ENCODE measurements at regions not wholly inside any gene's neighbourhood (a gene's known extent, or its start where the extent isn't known, plus 50 kb on each side); places are given as distances from the start of the nearest gene placed in this dataset.
"Not testable (repeated sequence)": the region's sequence is repeated elsewhere in the genome, so short reads cannot be mapped to it uniquely, and the experiment has no call there.

GRCh38 chr11:103768816-103769215 lies 267.6 kb upstream of the DDI1 start:
- no peak overlapping the region for H3K4me3 ChIP-seq (ENCODE audit: low read length)
- no peak for DNase-seq (ENCODE audit: low read depth, low spot score)

GRCh38 chr11:103773059-103773458 lies 263.4 kb upstream of the DDI1 start:
- no peak overlapping the region for H3K4me3 ChIP-seq (ENCODE audit: low read length)
- DNase-seq (ENCODE audit: low read depth, low spot score), result no peak

GRCh38 chr11:103773537-103773936 lies 262.9 kb upstream of the DDI1 start:
- no peak for DNase-seq (ENCODE audit: low read depth, low spot score)
- no peak overlapping the region for H3K4me3 ChIP-seq (ENCODE audit: low read length)

GRCh38 chr11:103779054-103779453 lies 257.4 kb upstream of the DDI1 start:
- no peak for DNase-seq (ENCODE audit: low read depth, low spot score)
- H3K4me3 ChIP-seq (ENCODE audit: low read length), result no peak overlapping the region

- DNase-seq (ENCODE audit: low read depth, low spot score), result no peak
- H3K4me3 ChIP-seq (ENCODE audit: low read length), result no peak overlapping the region
Observed at GRCh38 chr11:103789952-103790351, 246.5 kb upstream of the DDI1 start.

- no peak for DNase-seq (ENCODE audit: low read depth, low spot score)
- no peak overlapping the region for H3K4me3 ChIP-seq (ENCODE audit: low read length)
Observed at GRCh38 chr11:103792981-103793468, 243.4 kb upstream of the DDI1 start.

- no peak for DNase-seq (ENCODE audit: low read depth, low spot score)
- H3K4me3 ChIP-seq (ENCODE audit: low read length), result no peak overlapping the region
Observed at GRCh38 chr11:103794262-103794661, 242.2 kb upstream of the DDI1 start.

GRCh38 chr11:103798026-103798425 lies 238.4 kb upstream of the DDI1 start:
- no peak for DNase-seq (ENCODE audit: low read depth, low spot score)
- no peak overlapping the region for H3K4me3 ChIP-seq (ENCODE audit: low read length)

- no peak overlapping the region for H3K4me3 ChIP-seq (ENCODE audit: low read length)
- DNase-seq (ENCODE audit: low read depth, low spot score), result no peak
Observed at GRCh38 chr11:103798446-103798845, 238.0 kb upstream of the DDI1 start.

- no peak for DNase-seq (ENCODE audit: low read depth, low spot score)
- H3K4me3 ChIP-seq (ENCODE audit: low read length), result no peak overlapping the region
Observed at GRCh38 chr11:103800406-103801114, 235.9 kb upstream of the DDI1 start.

GRCh38 chr11:103803062-103803461 lies 233.4 kb upstream of the DDI1 start:
- DNase-seq (ENCODE audit: low read depth, low spot score), result no peak
- H3K4me3 ChIP-seq (ENCODE audit: low read length), result no peak overlapping the region

GRCh38 chr11:103805688-103806009 lies 230.8 kb upstream of the DDI1 start:
- H3K4me3 ChIP-seq (ENCODE audit: low read length), result no peak overlapping the region
- no peak for DNase-seq (ENCODE audit: low read depth, low spot score)

- H3K4me3 ChIP-seq (ENCODE audit: low read length), result no peak overlapping the region
- no peak for DNase-seq (ENCODE audit: low read depth, low spot score)
Observed at GRCh38 chr11:103806130-103806895, 230.1 kb upstream of the DDI1 start.

GRCh38 chr11:103807806-103808205 lies 228.6 kb upstream of the DDI1 start:
- no peak for DNase-seq (ENCODE audit: low read depth, low spot score)

GRCh38 chr11:103808252-103808651 lies 228.2 kb upstream of the DDI1 start:
- DNase-seq (ENCODE audit: low read depth, low spot score), result no peak
- no peak overlapping the region for H3K4me3 ChIP-seq (ENCODE audit: low read length)

More at GRCh38 chr11:103807806-103808205, 228.6 kb upstream of the DDI1 start:
- H3K4me3 ChIP-seq (ENCODE audit: low read length), result no peak overlapping the region

GRCh38 chr11:103811870-103812455 lies 224.5 kb upstream of the DDI1 start:
- DNase-seq (ENCODE audit: low read depth, low spot score), result no peak
- no peak overlapping the region for H3K4me3 ChIP-seq (ENCODE audit: low read length)

GRCh38 chr11:103812680-103813079 lies 223.8 kb upstream of the DDI1 start:
- no peak overlapping the region for H3K4me3 ChIP-seq (ENCODE audit: low read length)
- DNase-seq (ENCODE audit: low read depth, low spot score), result no peak

- not testable (repeated sequence) for H3K4me3 ChIP-seq (ENCODE audit: low read length); DNase-seq (ENCODE audit: low read depth, low spot score)
Observed at GRCh38 chr11:103820345-103820744, 216.1 kb upstream of the DDI1 start.

- DNase-seq (ENCODE audit: low read depth, low spot score), result no peak
- H3K4me3 ChIP-seq (ENCODE audit: low read length), result no peak overlapping the region
Observed at GRCh38 chr11:103824116-103824515, 212.3 kb upstream of the DDI1 start.

GRCh38 chr11:103825469-103825868 lies 211.0 kb upstream of the DDI1 start:
- DNase-seq (ENCODE audit: low read depth, low spot score), result no peak
- no peak overlapping the region for H3K4me3 ChIP-seq (ENCODE audit: low read length)

All from Jurkat, Clone E6-1 (cell line).